OCI-M2 (cell line): ENCODE measurements at regions not wholly inside any gene's neighbourhood (a gene's known extent, or its start where the extent isn't known, plus 50 kb on each side); places are given as distances from the start of the nearest gene placed in this dataset.
A peak's percentile ranks its signal among the peaks of the same experiment; 100 is the strongest.

Experiments used
- DNase-seq: peaks from one replicate; lab custom pipeline; 2025; ENCODE audit not compliant: unreplicated experiment; lab: John Stamatoyannopoulos, UW

- DNase-seq = no peak
Measured at GRCh38 chr11:62030071-62030684, 62.7 kb upstream of the FTH1 start.

DNA sequence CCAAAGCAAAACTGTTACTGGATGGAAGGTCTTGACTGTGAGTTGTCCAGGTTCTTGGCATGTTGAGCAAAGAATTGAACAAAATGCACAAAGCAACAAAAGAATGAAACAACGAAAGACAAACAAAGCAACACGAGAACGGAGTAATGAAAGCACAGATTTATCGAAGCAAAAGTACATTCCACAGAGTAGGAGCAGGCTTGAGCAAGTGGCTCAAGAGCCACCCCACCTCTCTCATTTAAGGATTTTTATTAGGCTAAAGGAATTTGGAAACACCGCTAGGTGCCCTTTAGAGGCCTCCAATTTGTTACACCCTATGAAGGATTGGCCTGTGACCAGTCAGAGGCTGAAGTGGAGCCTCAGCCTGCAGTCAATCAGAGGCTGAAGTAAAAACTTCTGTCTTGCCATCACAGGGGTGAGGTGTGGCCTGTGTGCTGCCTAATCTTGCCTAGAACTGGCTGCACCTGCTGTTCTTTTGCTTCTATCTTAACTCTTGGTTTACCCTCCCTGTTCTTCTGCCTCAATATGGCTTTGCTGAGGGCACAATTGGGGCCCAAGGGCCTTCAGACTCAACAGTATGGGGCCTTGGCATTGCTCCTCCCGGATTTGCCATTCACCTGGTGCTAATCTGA is 59.4 kb upstream of the FTH1 start:
- no peak for DNase-seq

GRCh38 chr11:62025487-62026105 is 58.2 kb upstream of the FTH1 start:
- DNase-seq = peak; percentile 74

DNA sequence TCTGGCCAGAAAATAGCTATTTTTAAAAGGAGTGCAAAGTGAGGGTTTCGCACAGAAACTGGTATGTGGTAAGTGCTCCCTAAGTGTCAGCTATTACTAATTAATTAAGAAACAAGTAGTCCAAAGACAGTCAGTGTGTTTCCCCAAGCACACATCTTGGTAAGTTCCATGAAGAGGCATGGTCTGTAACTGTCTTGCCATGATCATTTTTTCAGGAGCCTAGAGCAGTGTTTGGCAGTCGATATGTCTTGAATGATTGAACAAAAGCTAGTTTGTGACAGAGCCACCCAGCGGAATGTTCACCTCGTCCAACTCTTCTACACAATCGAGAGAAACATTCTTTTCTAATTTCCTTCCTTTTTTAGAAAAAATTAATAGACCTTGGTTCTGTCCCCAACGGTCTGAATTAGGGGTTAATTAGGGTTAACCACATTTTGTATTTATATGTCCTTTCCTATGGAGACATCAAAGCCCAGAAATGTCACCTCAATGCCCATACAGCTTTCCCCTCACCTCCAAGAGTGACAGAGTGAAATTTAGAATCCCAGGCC is 57.6 kb upstream of the FTH1 start:
- DNase-seq = peak; percentile 43

DNA sequence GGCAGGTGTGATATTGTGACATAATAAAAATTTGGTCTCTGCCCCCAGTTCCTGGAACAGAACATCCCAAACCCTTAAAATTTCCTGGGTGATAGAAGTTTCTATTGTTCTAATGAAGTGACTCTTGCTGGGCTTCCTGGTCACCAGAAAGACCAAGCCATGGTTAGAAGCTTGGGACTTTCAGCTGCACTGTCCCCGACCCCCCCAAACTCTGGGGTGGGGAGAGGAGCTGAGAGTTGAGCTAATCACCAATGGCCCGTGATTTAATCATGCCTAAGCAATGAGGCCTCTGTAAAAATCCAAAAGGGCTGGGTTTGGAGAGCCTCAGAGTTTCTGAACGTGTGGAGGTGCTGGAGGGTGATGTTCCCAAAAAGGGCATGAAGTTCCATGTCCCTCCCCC is 54.8 kb upstream of the FTH1 start:
- no peak for DNase-seq

DNA sequence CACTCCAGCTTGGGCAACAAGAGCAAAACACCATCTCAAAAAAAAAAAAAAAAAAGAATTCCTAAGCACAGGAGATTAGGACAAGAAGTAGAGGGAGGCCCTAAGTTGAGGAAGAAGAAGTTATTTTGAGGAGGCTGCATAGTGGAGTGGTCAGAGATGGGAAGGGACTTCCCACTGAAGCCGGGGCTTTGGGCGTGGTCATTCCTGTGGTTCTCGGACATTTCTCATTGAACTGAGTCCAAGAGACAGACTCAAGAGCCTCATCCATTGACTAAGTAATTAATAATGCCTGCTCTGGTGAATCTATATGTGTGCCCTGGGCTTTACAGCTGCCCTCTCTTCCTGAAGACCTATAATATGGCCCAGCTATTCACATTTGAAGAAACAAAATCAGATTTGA is 53.2 kb upstream of the FTH1 start:
- no peak for DNase-seq

DNA sequence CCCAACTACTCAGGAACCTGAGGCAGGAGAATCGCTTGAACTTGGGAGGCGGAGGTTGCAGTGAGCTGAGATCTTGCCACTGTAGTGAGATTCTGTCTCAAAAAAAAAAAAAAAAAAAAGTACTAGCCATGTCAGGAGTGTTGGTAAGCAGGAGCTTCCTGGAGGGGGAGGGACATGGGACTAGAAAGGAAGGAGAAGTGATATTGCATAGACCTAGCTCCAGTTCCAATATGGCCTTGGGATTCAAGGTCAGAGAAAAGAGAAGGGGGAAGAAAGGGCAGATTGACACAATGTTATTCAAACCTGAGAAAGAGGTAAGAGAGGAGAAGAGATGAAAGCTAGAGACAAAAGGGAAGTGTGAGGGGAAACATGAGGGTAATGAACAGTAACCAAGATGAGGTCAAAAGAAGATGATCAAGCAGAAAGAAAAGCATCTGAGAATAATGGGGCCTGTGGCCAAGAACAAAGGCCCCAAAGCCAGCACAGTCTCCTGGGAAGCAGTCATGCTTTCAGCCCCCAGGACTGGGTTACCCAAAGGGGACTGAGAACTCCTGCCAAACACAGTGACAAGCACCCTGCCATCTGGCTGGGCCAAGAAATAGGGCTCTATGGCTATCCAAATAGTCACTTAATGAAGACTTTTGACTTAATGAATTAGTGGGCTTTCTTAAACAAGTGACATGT is 51.7 kb upstream of the FTH1 start:
- no peak for DNase-seq

DNA sequence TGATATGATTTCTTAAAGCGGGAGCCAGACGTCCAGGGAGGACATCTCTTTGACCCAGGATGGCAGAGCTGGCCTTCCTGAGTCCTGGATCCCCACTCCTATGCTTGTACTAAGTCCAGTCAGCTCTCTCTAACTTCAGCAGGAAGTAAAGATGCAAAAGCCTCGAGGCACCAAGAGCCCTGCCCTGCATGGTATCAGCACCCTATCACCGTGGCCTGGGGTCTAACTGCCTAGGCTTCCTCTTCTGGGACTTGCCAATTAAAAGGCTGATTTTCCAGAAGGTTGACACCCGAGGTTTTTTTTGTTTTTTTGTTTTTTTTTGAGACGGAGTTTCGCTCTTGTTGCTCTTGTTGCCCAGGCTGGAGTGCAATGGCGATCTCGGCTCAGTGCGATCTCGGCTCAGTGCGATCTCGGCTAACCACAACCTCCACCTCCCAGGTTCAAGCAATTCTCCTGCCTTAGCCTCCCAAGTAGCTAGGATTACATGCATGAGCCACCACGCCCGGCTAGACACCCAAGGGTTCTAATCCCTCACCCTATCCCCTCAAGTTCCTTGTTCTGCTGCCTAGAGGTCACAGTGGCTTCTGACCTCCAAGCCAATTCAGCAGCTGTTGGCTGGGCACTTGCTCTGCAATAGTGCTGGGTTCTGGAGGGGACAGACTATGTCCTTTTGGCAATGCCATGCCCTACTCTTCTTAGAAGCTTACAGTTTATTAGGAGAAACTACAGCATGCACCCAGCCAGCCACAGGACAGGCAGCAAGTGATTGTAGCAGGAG is 50.6 kb upstream of the FTH1 start:
- DNase-seq = no peak
